Panc1 (cell line): ENCODE measurements at regions not wholly inside any gene's neighbourhood (a gene's known extent, or its start where the extent isn't known, plus 50 kb on each side); places are given as distances from the start of the nearest gene placed in this dataset.

Source experiments
- ATAC-seq: fragments of 200-7000 bp; cut with Tn5 transposase; 2 replicates; pipeline ENCODE4 v1.9.1; 2020; ENCODE audit warnings: mild to moderate bottlenecking, moderate library complexity
- BruUV-seq: library from RNA; stranded (reverse); fragments of 400-500 nt; replicated peaks from 2 replicates; lab custom pipeline; 2021; lab: Mats Ljungman, UMichigan
- CTCF ChIA-PET: fragments of 300-600 bp; sonication (Branson Sonifier 250); formaldehyde crosslinking; loops from one replicate; lab custom pipeline; 2022; ENCODE audit warnings: antibody characterized with exemption; lab: Charles Lee
- POLR2A ChIA-PET: fragments of 300-600 bp; sonication (Branson Sonifier 250); formaldehyde crosslinking; loops from one replicate; lab custom pipeline; 2022; ENCODE audit warnings: antibody characterized with exemption; lab: Charles Lee
- DNase-seq: peaks from one replicate; pipeline ENCODE4 v3.0.0-alpha.2; 2010; ENCODE audit warnings: low read depth, low spot score
- H3K27ac ChIP-seq: 2 replicates; pipeline ENCODE4 v1.5.1; 2011; ENCODE audit warnings: mild to moderate bottlenecking, low read length, inconsistent platforms
- H3K27me3 ChIP-seq: fragments of 200-500 bp; sonication (Bioruptor generic); 2 replicates; pipeline ENCODE4 v1.6.0; 2014; ENCODE audit warnings: low read length, inconsistent platforms; ENCODE audit not compliant: control insufficient read depth, insufficient read depth
- H3K36me3 ChIP-seq: fragments of 200-500 bp; sonication (Bioruptor generic); 2 replicates; pipeline ENCODE4 v1.5.1; 2014; ENCODE audit warnings: inconsistent platforms, mild to moderate bottlenecking, low read length, moderate library complexity; ENCODE audit not compliant: control insufficient read depth, insufficient read depth
- H3K4me1 ChIP-seq: 2 replicates; pipeline ENCODE4 v1.5.1; 2011; ENCODE audit warnings: inconsistent platforms, mild to moderate bottlenecking, low read length, moderate library complexity; ENCODE audit not compliant: control insufficient read depth, insufficient read depth
- H3K4me3 ChIP-seq, 2 experiments: 2 replicates each; pipeline ENCODE4 v1.5.1; 2011 to 2012; ENCODE audit warnings: low read depth in 2 of 2, low read length in 2 of 2, mild to moderate bottlenecking in 2 of 2, inconsistent platforms in 1 of 2, moderate library complexity in 1 of 2
- H3K9me3 ChIP-seq: fragments of 200-500 bp; sonication (Bioruptor generic); 2 replicates; pipeline ENCODE4 v1.5.1; 2014; ENCODE audit warnings: low read depth, mild to moderate bottlenecking, inconsistent platforms, low read length, moderate library complexity; ENCODE audit not compliant: control insufficient read depth, insufficient read depth
- POLR2AphosphoS5 ChIP-seq: IDR thresholded peaks from 2 replicates; pipeline ENCODE4 v1.6.1; 2012; ENCODE audit warnings: mild to moderate bottlenecking, low read depth, low read length, moderate library complexity
- SIN3A ChIP-seq: IDR thresholded peaks from 2 replicates; pipeline ENCODE4 v1.6.1; 2012; ENCODE audit warnings: low read depth, mild to moderate bottlenecking, low read length, moderate library complexity, borderline replicate concordance; ENCODE audit not compliant: insufficient read depth
- TCF7L2 ChIP-seq: IDR thresholded peaks from 2 replicates; pipeline ENCODE4 v1.6.1; 2011; ENCODE audit warnings: mild to moderate bottlenecking, low read depth, low read length, inconsistent platforms
- in situ Hi-C: cut with HindIII; loops from 2 replicates; pipeline ENCODE4 v1.10.0; 2016; ENCODE audit warnings: low sequenced_read_pairs, low pct_unique_long_range_greater_than_20kb
- intact Hi-C: fragments of 100-400 bp; cut with micrococcal nuclease; formaldehyde crosslinking; loops from one replicate; pipeline ENCODE4 v1.10.0; 2022; ENCODE audit not compliant: unreplicated experiment
- TF ChIP-seq, protein P1 (sequence below), 2 experiments: IDR thresholded peaks; 2 replicates each; pipeline ENCODE4 v1.6.1; 2011 to 2012; ENCODE audit warnings: low read depth in 2 of 2, control low read depth in 1 of 2, low read length in 1 of 2, mild to moderate bottlenecking in 1 of 2, moderate library complexity in 1 of 2; ENCODE audit not compliant: insufficient read depth in 1 of 2
- TF ChIP-seq, protein P2 (sequence below): fragments of 450-650 bp; IDR thresholded peaks from 2 replicates; pipeline ENCODE4 v1.5.1; 2017; ENCODE audit warnings: mild to moderate bottlenecking

DNA sequence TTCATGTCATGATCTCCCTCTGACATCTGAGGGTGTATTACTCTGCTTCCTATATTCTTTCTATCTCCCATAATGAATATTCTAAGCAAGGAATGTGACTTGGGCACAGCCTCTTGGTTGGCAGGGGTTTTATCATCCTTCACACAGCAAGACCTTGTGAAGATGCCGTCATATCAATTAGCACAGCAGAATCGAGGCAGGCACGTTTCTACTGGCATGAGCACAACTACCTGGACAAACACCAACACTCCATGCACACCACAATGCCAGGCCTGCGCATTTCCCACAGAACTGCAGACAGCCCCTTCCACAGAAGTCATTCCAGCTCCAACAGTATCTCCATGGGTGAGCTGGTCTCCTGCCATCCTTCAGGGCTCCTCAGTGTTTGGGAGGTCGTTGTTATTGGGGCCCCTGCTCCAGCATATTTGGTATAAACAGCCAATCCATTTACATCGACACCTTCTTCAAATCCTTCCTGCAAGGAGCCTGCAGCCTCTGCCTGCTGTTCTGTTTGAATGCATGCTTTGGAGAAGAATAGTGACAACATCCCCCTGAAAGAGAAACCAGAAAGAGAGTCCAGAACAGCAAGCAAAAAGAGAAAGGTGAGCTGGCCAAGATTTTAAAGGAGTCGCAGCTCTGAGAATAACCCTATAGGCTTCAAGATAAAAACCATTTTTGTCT is 275.5 kb downstream of the SHOX2 start:
- DNase-seq: no peak
- H3K27ac ChIP-seq: no peak overlapping the region
- POLR2A ChIA-PET: no interaction called here
- CTCF ChIA-PET: no interaction called here
- no TSS peak for BruUV-seq
- intact Hi-C loops (no loop called here), in situ Hi-C loops (no loop called here)
- no peaks in the 10 kb centered on the region for H3K9me3 ChIP-seq
- no peaks in the 10 kb centered on the region for H3K27me3 ChIP-seq
- no peaks in the 10 kb centered on the region for H3K4me1 ChIP-seq
- H3K36me3 ChIP-seq: no peaks in the 10 kb centered on the region
- no peak overlapping the region for H3K4me3 ChIP-seq
- TF ChIP-seq SIN3A: no peak
- TF ChIP-seq, protein P1, sequence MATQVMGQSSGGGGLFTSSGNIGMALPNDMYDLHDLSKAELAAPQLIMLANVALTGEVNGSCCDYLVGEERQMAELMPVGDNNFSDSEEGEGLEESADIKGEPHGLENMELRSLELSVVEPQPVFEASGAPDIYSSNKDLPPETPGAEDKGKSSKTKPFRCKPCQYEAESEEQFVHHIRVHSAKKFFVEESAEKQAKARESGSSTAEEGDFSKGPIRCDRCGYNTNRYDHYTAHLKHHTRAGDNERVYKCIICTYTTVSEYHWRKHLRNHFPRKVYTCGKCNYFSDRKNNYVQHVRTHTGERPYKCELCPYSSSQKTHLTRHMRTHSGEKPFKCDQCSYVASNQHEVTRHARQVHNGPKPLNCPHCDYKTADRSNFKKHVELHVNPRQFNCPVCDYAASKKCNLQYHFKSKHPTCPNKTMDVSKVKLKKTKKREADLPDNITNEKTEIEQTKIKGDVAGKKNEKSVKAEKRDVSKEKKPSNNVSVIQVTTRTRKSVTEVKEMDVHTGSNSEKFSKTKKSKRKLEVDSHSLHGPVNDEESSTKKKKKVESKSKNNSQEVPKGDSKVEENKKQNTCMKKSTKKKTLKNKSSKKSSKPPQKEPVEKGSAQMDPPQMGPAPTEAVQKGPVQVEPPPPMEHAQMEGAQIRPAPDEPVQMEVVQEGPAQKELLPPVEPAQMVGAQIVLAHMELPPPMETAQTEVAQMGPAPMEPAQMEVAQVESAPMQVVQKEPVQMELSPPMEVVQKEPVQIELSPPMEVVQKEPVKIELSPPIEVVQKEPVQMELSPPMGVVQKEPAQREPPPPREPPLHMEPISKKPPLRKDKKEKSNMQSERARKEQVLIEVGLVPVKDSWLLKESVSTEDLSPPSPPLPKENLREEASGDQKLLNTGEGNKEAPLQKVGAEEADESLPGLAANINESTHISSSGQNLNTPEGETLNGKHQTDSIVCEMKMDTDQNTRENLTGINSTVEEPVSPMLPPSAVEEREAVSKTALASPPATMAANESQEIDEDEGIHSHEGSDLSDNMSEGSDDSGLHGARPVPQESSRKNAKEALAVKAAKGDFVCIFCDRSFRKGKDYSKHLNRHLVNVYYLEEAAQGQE (IDR thresholded peaks at IDR 0.05; ENCODE audit: insufficient read depth in 1 of 2, low read depth in 2 of 2, low read length in 1 of 2): no peak
- no peak for TF ChIP-seq TCF7L2
- TF ChIP-seq, protein P2, sequence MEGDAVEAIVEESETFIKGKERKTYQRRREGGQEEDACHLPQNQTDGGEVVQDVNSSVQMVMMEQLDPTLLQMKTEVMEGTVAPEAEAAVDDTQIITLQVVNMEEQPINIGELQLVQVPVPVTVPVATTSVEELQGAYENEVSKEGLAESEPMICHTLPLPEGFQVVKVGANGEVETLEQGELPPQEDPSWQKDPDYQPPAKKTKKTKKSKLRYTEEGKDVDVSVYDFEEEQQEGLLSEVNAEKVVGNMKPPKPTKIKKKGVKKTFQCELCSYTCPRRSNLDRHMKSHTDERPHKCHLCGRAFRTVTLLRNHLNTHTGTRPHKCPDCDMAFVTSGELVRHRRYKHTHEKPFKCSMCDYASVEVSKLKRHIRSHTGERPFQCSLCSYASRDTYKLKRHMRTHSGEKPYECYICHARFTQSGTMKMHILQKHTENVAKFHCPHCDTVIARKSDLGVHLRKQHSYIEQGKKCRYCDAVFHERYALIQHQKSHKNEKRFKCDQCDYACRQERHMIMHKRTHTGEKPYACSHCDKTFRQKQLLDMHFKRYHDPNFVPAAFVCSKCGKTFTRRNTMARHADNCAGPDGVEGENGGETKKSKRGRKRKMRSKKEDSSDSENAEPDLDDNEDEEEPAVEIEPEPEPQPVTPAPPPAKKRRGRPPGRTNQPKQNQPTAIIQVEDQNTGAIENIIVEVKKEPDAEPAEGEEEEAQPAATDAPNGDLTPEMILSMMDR: no peak
- no peak for TF ChIP-seq POLR2AphosphoS5
- no peak for ATAC-seq

DNA sequence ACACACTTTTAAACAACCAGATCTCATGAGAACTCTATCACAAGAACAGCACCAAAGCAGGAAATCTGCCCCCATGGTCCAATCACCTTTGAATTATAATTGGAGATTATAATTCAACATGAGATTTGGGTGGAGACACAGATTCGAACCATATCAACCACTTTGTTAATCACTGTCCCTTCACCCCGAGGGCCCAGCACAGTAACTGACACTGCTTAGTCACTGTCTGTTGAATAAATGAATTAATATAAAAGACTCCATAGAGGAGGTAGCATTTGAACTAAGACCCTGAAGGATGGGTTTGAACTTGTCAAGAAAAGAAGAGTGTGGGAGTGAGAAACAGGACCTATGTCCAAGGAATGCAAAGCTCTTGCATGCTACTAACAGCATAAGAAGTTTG is 276.4 kb downstream of the SHOX2 start:
- in situ Hi-C loops (no loop called here), intact Hi-C loops (no loop called here)

More for the DNA sequence above, 276.4 kb downstream of the SHOX2 start:
- no peaks in the 10 kb centered on the region for H3K27me3 ChIP-seq
- ATAC-seq: no peak
- H3K4me3 ChIP-seq: no peak overlapping the region
- BruUV-seq: no TSS peak
- no peak overlapping the region for H3K27ac ChIP-seq
- no peaks in the 10 kb centered on the region for H3K9me3 ChIP-seq
- CTCF ChIA-PET: no interaction called here
- DNase-seq: no peak
- TF ChIP-seq, protein P1 (IDR thresholded peaks at IDR 0.05; ENCODE audit: insufficient read depth in 1 of 2, low read depth in 2 of 2, low read length in 1 of 2): no peak
- TF ChIP-seq TCF7L2: no peak
- no peak for TF ChIP-seq POLR2AphosphoS5
- TF ChIP-seq, protein P2: no peak
- no peak for TF ChIP-seq SIN3A
- no peaks in the 10 kb centered on the region for H3K36me3 ChIP-seq
- POLR2A ChIA-PET: no interaction called here
- no peaks in the 10 kb centered on the region for H3K4me1 ChIP-seq
